OCI-LY7 (cell line): ENCODE measurements at regions not wholly inside any gene's neighbourhood (a gene's known extent, or its start where the extent isn't known, plus 50 kb on each side); places are given as distances from the start of the nearest gene placed in this dataset.

Experiments
- BruUV-seq: library from RNA; stranded (reverse); fragments of 400-500 nt; replicated peaks from 2 replicates; lab custom pipeline; 2021; lab: Mats Ljungman, UMichigan
- CTCF ChIA-PET: fragments of 300-600 bp; sonication (Branson Sonifier 250); formaldehyde crosslinking; loops from one replicate; lab custom pipeline; 2022; ENCODE audit warnings: antibody characterized with exemption; ENCODE audit not compliant: unreplicated experiment; lab: Charles Lee
- POLR2A ChIA-PET: fragments of 300-600 bp; sonication (Branson Sonifier 250); formaldehyde crosslinking; loops from one replicate; lab custom pipeline; 2022; ENCODE audit warnings: antibody characterized with exemption; lab: Charles Lee
- DNase-seq: peaks from one replicate; pipeline ENCODE4 v3.0.0-alpha.2; 2015; ENCODE audit warnings: low spot score
- H2AFZ ChIP-seq: fragments of 200-600 bp; sonication (generic), shearing (Covaris generic); 2 replicates; pipeline ENCODE4 v1.6.1; 2014; ENCODE audit warnings: mild to moderate bottlenecking, antibody characterized with exemption, low read length, moderate library complexity
- H3K27ac ChIP-seq: fragments of 200-600 bp; sonication (generic); 2 replicates; pipeline ENCODE4 v1.5.1; 2014; ENCODE audit warnings: mixed run types, low read depth, mild to moderate bottlenecking, moderate library complexity, low read length, inconsistent platforms; ENCODE audit not compliant: poor library complexity, severe bottlenecking
- H3K36me3 ChIP-seq: fragments of 200-600 bp; sonication (generic); 2 replicates; pipeline ENCODE4 v1.6.1; 2014; ENCODE audit warnings: mild to moderate bottlenecking, antibody characterized with exemption, low read length, moderate library complexity, mixed read lengths; ENCODE audit not compliant: insufficient read depth
- H3K4me1 ChIP-seq: fragments of 200-600 bp; sonication (generic); 2 replicates; pipeline ENCODE4 v1.5.1; 2014; ENCODE audit warnings: mild to moderate bottlenecking, low read length; ENCODE audit not compliant: insufficient read depth, poor library complexity, severe bottlenecking
- H3K4me2 ChIP-seq: fragments of 200-600 bp; sonication (generic); 2 replicates; pipeline ENCODE4 v1.6.1; 2014; ENCODE audit warnings: mild to moderate bottlenecking, low read length
- H3K4me3 ChIP-seq: fragments of 200-600 bp; sonication (generic); 2 replicates; pipeline ENCODE4 v1.5.1; 2014; ENCODE audit warnings: mild to moderate bottlenecking, low read depth, low read length; ENCODE audit not compliant: poor library complexity, severe bottlenecking
- H3K79me2 ChIP-seq: fragments of 200-600 bp; sonication (generic); 2 replicates; pipeline ENCODE4 v1.6.1; 2016; ENCODE audit warnings: low read depth, mild to moderate bottlenecking, low read length, moderate library complexity, mixed read lengths; ENCODE audit not compliant: insufficient read depth
- H3K9me2 ChIP-seq: fragments of 200-600 bp; sonication (generic); 2 replicates; pipeline ENCODE4 v1.6.1; 2016; ENCODE audit warnings: mild to moderate bottlenecking, low read length, mixed read lengths; ENCODE audit not compliant: insufficient read depth
- H3K9me3 ChIP-seq: fragments of 200-600 bp; sonication (generic); 2 replicates; pipeline ENCODE4 v1.6.1; 2014; ENCODE audit warnings: mild to moderate bottlenecking, mixed run types, low read length, mixed read lengths
- H4K20me1 ChIP-seq: fragments of 200-600 bp; sonication (generic); 2 replicates; pipeline ENCODE4 v1.6.1; 2014; ENCODE audit warnings: mild to moderate bottlenecking, antibody characterized with exemption, low read length, moderate library complexity, mixed read lengths; ENCODE audit not compliant: insufficient read depth
- CTCF ChIP-seq: fragments of 200-600 bp; sonication (generic); conservative IDR thresholded peaks from 2 replicates; pipeline ENCODE4 v1.5.1; 2014; ENCODE audit warnings: mild to moderate bottlenecking, antibody characterized with exemption, low read length, moderate library complexity, mixed read lengths
- EZH2phosphoT487 ChIP-seq: fragments of 200-600 bp; sonication (generic); IDR thresholded peaks from 2 replicates; pipeline ENCODE4 v1.6.1; 2018; ENCODE audit warnings: low read depth, borderline replicate concordance, mild to moderate bottlenecking, mixed run types, antibody characterized with exemption, low read length, moderate library complexity, mixed read lengths
- intact Hi-C: fragments of 100-400 bp; cut with micrococcal nuclease; formaldehyde crosslinking; loops from one replicate; pipeline ENCODE4 v1.10.0; 2022; ENCODE audit not compliant: unreplicated experiment

- no TSS peak for BruUV-seq
- Histone ChIP-seq H3K27ac (no peak overlapping the region), H3K4me2 (no peak overlapping the region), H2AFZ (no peak overlapping the region), H4K20me1 (no peaks in the 10 kb centered on the region), H3K9me3 (no peaks in the 10 kb centered on the region), H3K9me2 (no peaks in the 10 kb centered on the region), H3K4me3 (no peak overlapping the region), H3K79me2 (no peaks in the 10 kb centered on the region), H3K4me1 (no peaks in the 10 kb centered on the region), H3K36me3 (no peaks in the 10 kb centered on the region)
- ChIA-PET CTCF (no interaction called here), POLR2A (no interaction called here)
- DNase-seq: no peak
- intact Hi-C loops: no loop called here
- TF ChIP-seq EZH2phosphoT487: no peak
- TF ChIP-seq CTCF: no peak
Observed at GRCh38 chr3:148329481-148330235, 368.0 kb upstream of the AGTR1 start.

DNA sequence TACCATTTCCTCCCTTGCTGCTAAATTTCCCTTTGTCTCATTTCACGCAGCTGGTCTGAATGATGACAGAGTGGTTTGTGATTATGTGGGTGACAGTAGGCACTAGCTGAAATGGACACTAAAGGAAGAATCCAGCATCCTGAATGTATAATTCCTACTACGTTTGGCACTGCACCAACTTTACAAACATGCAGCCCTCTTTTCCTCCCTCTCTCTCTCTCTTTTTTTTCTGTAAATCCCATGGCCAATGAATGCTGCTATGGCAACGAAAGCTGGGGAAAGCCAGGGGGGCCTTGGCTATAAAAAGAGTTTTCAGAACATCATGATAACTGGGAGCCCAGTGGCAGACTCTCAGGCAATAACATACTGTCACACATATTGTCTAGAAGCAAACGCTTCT lies 367.2 kb upstream of the AGTR1 start:
- Histone ChIP-seq H2AFZ (no peak overlapping the region), H4K20me1 (no peaks in the 10 kb centered on the region), H3K9me2 (no peaks in the 10 kb centered on the region), H3K4me3 (no peak overlapping the region), H3K9me3 (no peaks in the 10 kb centered on the region), H3K4me2 (no peak overlapping the region), H3K27ac (no peak overlapping the region), H3K79me2 (no peaks in the 10 kb centered on the region), H3K4me1 (no peaks in the 10 kb centered on the region), H3K36me3 (no peaks in the 10 kb centered on the region)
- BruUV-seq: no TSS peak
- TF ChIP-seq CTCF (no peak), EZH2phosphoT487 (no peak)
- DNase-seq: no peak
- ChIA-PET POLR2A (interaction anchor here (1.0 kb wide), 1 partner anchor 13 kb away, joined by 3 read pairs; no protein-coding TSS in a partner anchor), CTCF (no interaction called here)
- intact Hi-C loops: no loop called here

DNA sequence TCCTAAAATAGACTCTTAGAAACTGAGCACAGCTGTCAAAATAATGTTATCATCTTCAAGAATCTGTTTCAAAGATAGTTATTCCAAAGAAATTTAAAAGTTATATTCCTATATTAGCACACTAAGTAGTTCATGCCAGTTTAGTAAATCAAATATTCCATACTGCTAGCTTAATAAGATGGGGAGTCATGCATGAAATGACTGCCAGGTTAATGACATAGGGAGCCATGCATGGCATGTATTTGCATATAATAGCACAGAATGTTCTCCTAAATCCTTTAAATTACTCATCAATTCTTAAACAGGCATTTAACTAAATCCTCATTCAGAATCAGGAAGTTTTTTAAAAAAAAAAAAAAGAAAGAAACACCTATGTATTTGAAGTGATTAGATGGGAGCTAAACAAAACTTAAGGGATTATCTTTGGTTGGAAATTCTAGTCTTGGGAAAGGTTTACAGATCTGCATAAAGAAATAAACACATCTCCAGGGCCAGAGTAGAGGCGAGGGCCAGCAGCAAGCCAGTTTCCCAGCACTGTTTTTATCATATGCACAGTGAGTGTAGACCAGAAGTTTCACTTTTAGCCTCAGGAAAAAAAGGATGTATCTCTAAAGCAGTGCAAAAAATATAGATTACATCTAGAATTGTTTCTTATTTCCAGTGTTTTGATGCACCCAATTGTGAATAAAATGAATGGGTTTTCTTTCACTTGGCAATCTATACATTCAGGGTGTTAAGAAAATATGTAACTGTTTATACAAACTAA lies 366.4 kb upstream of the AGTR1 start:
- H3K4me3 ChIP-seq: no peak overlapping the region
- no peaks in the 10 kb centered on the region for H3K9me3 ChIP-seq
- H3K4me1 ChIP-seq: no peaks in the 10 kb centered on the region
- no peak overlapping the region for H2AFZ ChIP-seq
- no peaks in the 10 kb centered on the region for H3K9me2 ChIP-seq
- TF ChIP-seq CTCF (no peak), EZH2phosphoT487 (no peak)
- H3K36me3 ChIP-seq: no peaks in the 10 kb centered on the region
- no peak overlapping the region for H3K4me2 ChIP-seq
- H3K27ac ChIP-seq: no peak overlapping the region
- CTCF ChIA-PET: no interaction called here
- no TSS peak for BruUV-seq
- POLR2A ChIA-PET: interaction anchor here (1.0 kb wide), 1 partner anchor 12 kb away, joined by 3 read pairs; no protein-coding TSS in a partner anchor
- no peaks in the 10 kb centered on the region for H4K20me1 ChIP-seq
- no peak for DNase-seq
- intact Hi-C loops: no loop called here
- no peaks in the 10 kb centered on the region for H3K79me2 ChIP-seq
